ELR (cell line): ENCODE measurements at regions not wholly inside any gene's neighbourhood (a gene's known extent, or its start where the extent isn't known, plus 50 kb on each side); places are given as distances from the start of the nearest gene placed in this dataset.
"Not testable (repeated sequence)": the region's sequence is repeated elsewhere in the genome, so short reads cannot be mapped to it uniquely, and the experiment has no call there.

Experiments used
- DNase-seq: peaks from one replicate; pipeline ENCODE4 v3.0.0-alpha.2; 2015; ENCODE audit warnings: low read depth

GRCh38 chr1:229156872-229157271, 114.0 kb upstream of the RAB4A start:
- DNase-seq, result no peak

GRCh38 chr1:229157480-229157879, 113.4 kb upstream of the RAB4A start:
- DNase-seq, result no peak

GRCh38 chr1:229158341-229158921, 112.5 kb upstream of the RAB4A start:
- no peak for DNase-seq

GRCh38 chr1:229158927-229159326, 112.0 kb upstream of the RAB4A start:
- no peak for DNase-seq

- DNase-seq, result no peak
Observed at GRCh38 chr1:229159668-229160544, 111.0 kb upstream of the RAB4A start.

- no peak for DNase-seq
Observed at GRCh38 chr1:229161740-229162139, 109.2 kb upstream of the RAB4A start.

GRCh38 chr1:229162825-229163515, 107.9 kb upstream of the RAB4A start:
- no peak for DNase-seq

- no peak for DNase-seq
Observed at GRCh38 chr1:229164348-229164747, 106.6 kb upstream of the RAB4A start.

GRCh38 chr1:229164836-229165735, 105.8 kb upstream of the RAB4A start:
- DNase-seq, result no peak

GRCh38 chr1:229167318-229167717, 103.6 kb upstream of the RAB4A start:
- no peak for DNase-seq

- DNase-seq, result no peak
Observed at GRCh38 chr1:229169399-229169798, 101.5 kb upstream of the RAB4A start.

GRCh38 chr1:229170274-229170673, 100.6 kb upstream of the RAB4A start:
- DNase-seq, result no peak

GRCh38 chr1:229170778-229171505, 100.0 kb upstream of the RAB4A start:
- no peak for DNase-seq

GRCh38 chr1:229171934-229172333, 99.0 kb upstream of the RAB4A start:
- DNase-seq, result no peak

- not testable (repeated sequence) for DNase-seq
Observed at GRCh38 chr1:229173491-229174476, 97.1 kb upstream of the RAB4A start.

- not testable (repeated sequence) for DNase-seq
Observed at GRCh38 chr1:229175297-229175696, 95.6 kb upstream of the RAB4A start.

- not testable (repeated sequence) for DNase-seq
Observed at GRCh38 chr1:229176457-229176856, 94.5 kb upstream of the RAB4A start.

- DNase-seq, result no peak
Observed at GRCh38 chr1:229180161-229180560, 90.8 kb upstream of the RAB4A start.

GRCh38 chr1:229181419-229181818, 89.5 kb upstream of the RAB4A start:
- no peak for DNase-seq

GRCh38 chr1:229183588-229183987, 87.3 kb upstream of the RAB4A start:
- no peak for DNase-seq
